ENCODE measurements at regions not wholly inside any gene's neighbourhood (a gene's known extent, or its start where the extent isn't known, plus 50 kb on each side); places are given as distances from the start of the nearest gene placed in this dataset.

- DNase-seq (ENCODE audit: extremely low read depth in 1 of 11, low read depth in 9 of 11, low spot score in 4 of 11) = no peak
Observed at GRCh38 chr16:35749253-35750141, 2290.1 kb downstream of the TP53TG3F start.

GRCh38 chr16:35750157-35750689 is 2290.8 kb downstream of the TP53TG3F start:
- DNase-seq (ENCODE audit: extremely low read depth in 1 of 11, low read depth in 9 of 11, low spot score in 4 of 11) = no peak

- DNase-seq (ENCODE audit: extremely low read depth in 1 of 11, low read depth in 9 of 11, low spot score in 4 of 11) = no peak
Observed at GRCh38 chr16:35750701-35751104, 2291.3 kb downstream of the TP53TG3F start.

- no peak for DNase-seq (ENCODE audit: extremely low read depth in 1 of 11, low read depth in 9 of 11, low spot score in 4 of 11)
Observed at GRCh38 chr16:35751191-35751941, 2292.0 kb downstream of the TP53TG3F start.

- DNase-seq (ENCODE audit: extremely low read depth in 1 of 11, low read depth in 9 of 11, low spot score in 4 of 11) = no peak
Observed at GRCh38 chr16:35752012-35752772, 2292.8 kb downstream of the TP53TG3F start.

GRCh38 chr16:35752773-35753558 is 2293.6 kb downstream of the TP53TG3F start:
- DNase-seq (ENCODE audit: extremely low read depth in 1 of 11, low read depth in 9 of 11, low spot score in 4 of 11) = no peak

- DNase-seq (ENCODE audit: extremely low read depth in 1 of 11, low read depth in 9 of 11, low spot score in 4 of 11) = no peak
Observed at GRCh38 chr16:35753559-35754390, 2294.4 kb downstream of the TP53TG3F start.

- no peak for DNase-seq (ENCODE audit: extremely low read depth in 1 of 11, low read depth in 9 of 11, low spot score in 4 of 11)
Observed at GRCh38 chr16:35754391-35755369, 2295.3 kb downstream of the TP53TG3F start.

GRCh38 chr16:35788381-35788780 is 2329.0 kb downstream of the TP53TG3F start:
- DNase-seq (ENCODE audit: extremely low read depth in 1 of 11, low read depth in 9 of 11, low spot score in 4 of 11) = no peak

GRCh38 chr16:35792516-35793285 is 2333.3 kb downstream of the TP53TG3F start:
- DNase-seq (ENCODE audit: extremely low read depth in 1 of 11, low read depth in 9 of 11, low spot score in 4 of 11) = no peak

GRCh38 chr16:35793601-35794000 is 2334.2 kb downstream of the TP53TG3F start:
- DNase-seq (ENCODE audit: extremely low read depth in 1 of 11, low read depth in 9 of 11, low spot score in 4 of 11) = no peak

- DNase-seq (ENCODE audit: extremely low read depth in 1 of 11, low read depth in 9 of 11, low spot score in 4 of 11) = no peak
Observed at GRCh38 chr16:35794896-35795295, 2335.5 kb downstream of the TP53TG3F start.

- no peak for DNase-seq (ENCODE audit: extremely low read depth in 1 of 11, low read depth in 9 of 11, low spot score in 4 of 11)
Observed at GRCh38 chr16:35795361-35796029, 2336.1 kb downstream of the TP53TG3F start.

GRCh38 chr16:35797811-35798210 is 2338.4 kb downstream of the TP53TG3F start:
- DNase-seq (ENCODE audit: extremely low read depth in 1 of 11, low read depth in 9 of 11, low spot score in 4 of 11) = no peak

GRCh38 chr16:35798885-35799426 is 2339.5 kb downstream of the TP53TG3F start:
- DNase-seq (ENCODE audit: extremely low read depth in 1 of 11, low read depth in 9 of 11, low spot score in 4 of 11) = no peak
